ENCODE measurements at regions not wholly inside any gene's neighbourhood (a gene's known extent, or its start where the extent isn't known, plus 50 kb on each side); places are given as distances from the start of the nearest gene placed in this dataset.

GRCh38 chr20:24357177-24357576 lies 112.3 kb upstream of the SYNDIG1 start:
- no peaks in the 10 kb centered on the region for H3K4me1 ChIP-seq (ENCODE audit: control insufficient read depth in 1 of 2, extremely low read depth in 1 of 2, insufficient read depth in 2 of 2, low read length in 2 of 2)
- H3K9me3 ChIP-seq: no peaks in the 10 kb centered on the region
- Mint-ChIP-seq H3K27me3 (peaks cover 3 to 5% of the 10 kb centered on the region in 2 donors), H3K9me3 (peaks cover 3 to 5% (median 4%) of the 10 kb centered on the region in 3 donors), H3K27ac (no peak overlapping the region), H3K4me3 (no peak overlapping the region), H3K4me1 (peaks cover 0 to 5% (median 0%) of the 10 kb centered on the region in 3 donors), H3K36me3 (peaks cover 2% of the 10 kb centered on the region)
- ATAC-seq (replicated peaks in 1 of 4) (no peak), DNase-seq (no peak)
- peaks cover 0 to 10% of the 10 kb centered on the region in 2 experiments for H3K27me3 ChIP-seq (replicated peaks in 1 of 2; ENCODE audit: control insufficient read depth in 2 of 2, extremely low read depth in 1 of 2, insufficient read depth in 2 of 2, low read length in 1 of 2)
- 88% methylated on average over 2 of the region's 3 CpGs for WGBS (ENCODE audit: insufficient coverage)
- CTCF ChIA-PET: no interaction called here
- no peaks in the 10 kb centered on the region for H3K36me3 ChIP-seq (ENCODE audit: control insufficient read depth in 2 of 2, extremely low read depth in 1 of 2, insufficient read depth in 1 of 2, low read length in 1 of 2)
- POLR2A ChIA-PET: no interaction called here
- H3K4me3 ChIP-seq (ENCODE audit: control insufficient read depth in 1 of 2, extremely low read depth in 1 of 2, low read length in 1 of 2): no peak overlapping the region
- H3K27ac ChIP-seq (ENCODE audit: low read length): no peak overlapping the region

- Mint-ChIP-seq H3K9me3 (no peaks in the 10 kb centered on the region), H3K4me1 (no peaks in the 10 kb centered on the region), H3K27ac (no peak overlapping the region), H3K27me3 (peaks cover 0 to 5% of the 10 kb centered on the region in 2 donors), H3K36me3 (no peaks in the 10 kb centered on the region), H3K4me3 (no peak overlapping the region)
- ATAC-seq (replicated peaks in 1 of 4) (no peak), DNase-seq (no peak)
- H3K9me3 ChIP-seq: no peaks in the 10 kb centered on the region
- ChIA-PET CTCF (interaction anchor here in 1 of 2 donors (0.6 to 0.7 kb wide), 2 partner anchors 8 to 10 kb away, joined by 4 read pairs; no protein-coding TSS in a partner anchor), POLR2A (interaction anchor here in 1 of 2 donors (0.6 kb wide), 1 partner anchor 118 kb away, joined by 6 read pairs; no protein-coding TSS in a partner anchor)
- H3K27me3 ChIP-seq (replicated peaks in 1 of 2; ENCODE audit: control insufficient read depth in 2 of 2, extremely low read depth in 1 of 2, insufficient read depth in 2 of 2, low read length in 1 of 2): peaks cover 0 to 7% of the 10 kb centered on the region in 2 experiments
- WGBS (ENCODE audit: insufficient coverage): 100% methylated on average over 1 of the region's 4 CpGs
- H3K36me3 ChIP-seq (ENCODE audit: control insufficient read depth in 2 of 2, extremely low read depth in 1 of 2, insufficient read depth in 1 of 2, low read length in 1 of 2): no peaks in the 10 kb centered on the region
- H3K4me3 ChIP-seq (ENCODE audit: control insufficient read depth in 1 of 2, extremely low read depth in 1 of 2, low read length in 1 of 2): no peak overlapping the region
- no peak overlapping the region for H3K27ac ChIP-seq (ENCODE audit: low read length)
- H3K4me1 ChIP-seq (ENCODE audit: control insufficient read depth in 1 of 2, extremely low read depth in 1 of 2, insufficient read depth in 2 of 2, low read length in 2 of 2): no peaks in the 10 kb centered on the region
Observed at GRCh38 chr20:24353135-24353690, 116.2 kb upstream of the SYNDIG1 start.

GRCh38 chr20:24350923-24351368 lies 118.5 kb upstream of the SYNDIG1 start:
- no peaks in the 10 kb centered on the region for H3K9me3 Mint-ChIP-seq
- no peak overlapping the region for H3K4me3 Mint-ChIP-seq
- Histone ChIP-seq H3K27ac (ENCODE audit: low read length) (no peak overlapping the region), H3K36me3 (ENCODE audit: control insufficient read depth in 2 of 2, extremely low read depth in 1 of 2, insufficient read depth in 1 of 2, low read length in 1 of 2) (no peaks in the 10 kb centered on the region), H3K4me3 (ENCODE audit: control insufficient read depth in 1 of 2, extremely low read depth in 1 of 2, low read length in 1 of 2) (no peak overlapping the region), H3K9me3 (no peaks in the 10 kb centered on the region), H3K27me3 (replicated peaks in 1 of 2; ENCODE audit: control insufficient read depth in 2 of 2, extremely low read depth in 1 of 2, insufficient read depth in 2 of 2, low read length in 1 of 2) (no peaks in the 10 kb centered on the region), H3K4me1 (ENCODE audit: control insufficient read depth in 1 of 2, extremely low read depth in 1 of 2, insufficient read depth in 2 of 2, low read length in 2 of 2) (no peaks in the 10 kb centered on the region)
- ATAC-seq (replicated peaks in 1 of 4): no peak
- no peaks in the 10 kb centered on the region for H3K36me3 Mint-ChIP-seq
- H3K4me1 Mint-ChIP-seq: no peaks in the 10 kb centered on the region
- POLR2A ChIA-PET: no interaction called here
- no peak for DNase-seq
- WGBS (ENCODE audit: insufficient coverage): 83% methylated on average over 6 of the region's 7 CpGs
- no peaks in the 10 kb centered on the region for H3K27me3 Mint-ChIP-seq
- CTCF ChIA-PET: no interaction called here
- no peak overlapping the region for H3K27ac Mint-ChIP-seq

- H3K27me3 ChIP-seq (replicated peaks in 1 of 2; ENCODE audit: control insufficient read depth in 2 of 2, extremely low read depth in 1 of 2, insufficient read depth in 2 of 2, low read length in 1 of 2): peaks cover 0 to 9% of the 10 kb centered on the region in 2 experiments
- Mint-ChIP-seq H3K27ac (no peak overlapping the region), H3K9me3 (no peaks in the 10 kb centered on the region), H3K4me1 (peaks cover 0 to 5% (median 4%) of the 10 kb centered on the region in 3 donors), H3K36me3 (no peaks in the 10 kb centered on the region), H3K4me3 (no peak overlapping the region), H3K27me3 (peaks cover 6 to 9% of the 10 kb centered on the region in 2 donors)
- H3K36me3 ChIP-seq (ENCODE audit: control insufficient read depth in 2 of 2, extremely low read depth in 1 of 2, insufficient read depth in 1 of 2, low read length in 1 of 2): no peaks in the 10 kb centered on the region
- no peaks in the 10 kb centered on the region for H3K9me3 ChIP-seq
- no peak overlapping the region for H3K4me3 ChIP-seq (ENCODE audit: control insufficient read depth in 1 of 2, extremely low read depth in 1 of 2, low read length in 1 of 2)
- CTCF ChIA-PET: no interaction called here
- H3K27ac ChIP-seq (ENCODE audit: low read length): no peak overlapping the region
- ATAC-seq (replicated peaks in 1 of 4) (no peak), DNase-seq (no peak)
- H3K4me1 ChIP-seq (ENCODE audit: control insufficient read depth in 1 of 2, extremely low read depth in 1 of 2, insufficient read depth in 2 of 2, low read length in 2 of 2): peaks cover 0 to 3% of the 10 kb centered on the region in 2 experiments
- POLR2A ChIA-PET: no interaction called here
- WGBS (ENCODE audit: insufficient coverage): no CpG with 5 or more reads among the region's 3 CpGs
Observed at GRCh38 chr20:24341781-24342180, 127.6 kb upstream of the SYNDIG1 start.

- Histone ChIP-seq H3K36me3 (ENCODE audit: control insufficient read depth in 2 of 2, extremely low read depth in 1 of 2, insufficient read depth in 1 of 2, low read length in 1 of 2) (no peaks in the 10 kb centered on the region), H3K9me3 (no peaks in the 10 kb centered on the region), H3K4me3 (ENCODE audit: control insufficient read depth in 1 of 2, extremely low read depth in 1 of 2, low read length in 1 of 2) (no peak overlapping the region), H3K27ac (ENCODE audit: low read length) (no peak overlapping the region), H3K4me1 (ENCODE audit: control insufficient read depth in 1 of 2, extremely low read depth in 1 of 2, insufficient read depth in 2 of 2, low read length in 2 of 2) (peaks cover 0 to 3% of the 10 kb centered on the region in 2 experiments), H3K27me3 (replicated peaks in 1 of 2; ENCODE audit: control insufficient read depth in 2 of 2, extremely low read depth in 1 of 2, insufficient read depth in 2 of 2, low read length in 1 of 2) (peaks cover 0 to 9% of the 10 kb centered on the region in 2 experiments)
- peaks cover 0 to 5% (median 4%) of the 10 kb centered on the region in 3 donors for H3K4me1 Mint-ChIP-seq
- ATAC-seq (replicated peaks in 1 of 4) (no peak), DNase-seq (no peak)
- H3K27ac Mint-ChIP-seq: no peak overlapping the region
- WGBS (ENCODE audit: insufficient coverage): 95% methylated on average over 2 of the region's 2 CpGs
- H3K36me3 Mint-ChIP-seq: no peaks in the 10 kb centered on the region
- ChIA-PET CTCF (interaction anchor here in 1 of 2 donors (0.5 kb wide), 1 partner anchor 179 kb away, joined by 3 read pairs; no protein-coding TSS in a partner anchor), POLR2A (no interaction called here)
- no peaks in the 10 kb centered on the region for H3K9me3 Mint-ChIP-seq
- peaks cover 6 to 9% of the 10 kb centered on the region in 2 donors for H3K27me3 Mint-ChIP-seq
- no peak overlapping the region for H3K4me3 Mint-ChIP-seq
Observed at GRCh38 chr20:24340933-24341332, 128.5 kb upstream of the SYNDIG1 start.

GRCh38 chr20:24339210-24339641 lies 130.2 kb upstream of the SYNDIG1 start:
- Mint-ChIP-seq H3K27me3 (peaks cover 6 to 9% of the 10 kb centered on the region in 2 donors), H3K36me3 (no peaks in the 10 kb centered on the region), H3K27ac (no peak overlapping the region), H3K4me1 (peaks cover 0 to 5% (median 4%) of the 10 kb centered on the region in 3 donors), H3K4me3 (no peak overlapping the region), H3K9me3 (no peaks in the 10 kb centered on the region)
- ChIA-PET POLR2A (no interaction called here), CTCF (no interaction called here)
- Histone ChIP-seq H3K4me3 (ENCODE audit: control insufficient read depth in 1 of 2, extremely low read depth in 1 of 2, low read length in 1 of 2) (no peak overlapping the region), H3K36me3 (ENCODE audit: control insufficient read depth in 2 of 2, extremely low read depth in 1 of 2, insufficient read depth in 1 of 2, low read length in 1 of 2) (no peaks in the 10 kb centered on the region), H3K9me3 (no peaks in the 10 kb centered on the region), H3K27ac (ENCODE audit: low read length) (no peak overlapping the region), H3K4me1 (ENCODE audit: control insufficient read depth in 1 of 2, extremely low read depth in 1 of 2, insufficient read depth in 2 of 2, low read length in 2 of 2) (peaks cover 0 to 3% of the 10 kb centered on the region in 2 experiments), H3K27me3 (replicated peaks in 1 of 2; ENCODE audit: control insufficient read depth in 2 of 2, extremely low read depth in 1 of 2, insufficient read depth in 2 of 2, low read length in 1 of 2) (peaks cover 0 to 9% of the 10 kb centered on the region in 2 experiments)
- 89% methylated on average over 5 of the region's 5 CpGs for WGBS (ENCODE audit: insufficient coverage)
- DNase-seq: no peak
- no peak for ATAC-seq (replicated peaks in 1 of 4)
